Cardiac muscle cell (in vitro differentiated cells and primary cell): ENCODE measurements at regions not wholly inside any gene's neighbourhood (a gene's known extent, or its start where the extent isn't known, plus 50 kb on each side); places are given as distances from the start of the nearest gene placed in this dataset.

ENCODE experiments used
- DNase-seq, 2 donors: peaks; one replicate each; pipeline versions ENCODE4 v3.0.0 to v3.0.0-alpha.2; 2010 to 2017; ENCODE audit warnings: low read depth in 1 of 2, low spot score in 1 of 2
- H3K27ac ChIP-seq: fragments of 200-600 bp; sonication (generic); 2 replicates; pipeline ENCODE4 v1.5.1; 2016
- H3K27me3 ChIP-seq: fragments of 200-600 bp; sonication (generic); 2 replicates; pipeline ENCODE4 v1.6.0; 2016; ENCODE audit warnings: control low read depth
- H3K36me3 ChIP-seq: fragments of 200-600 bp; sonication (generic); 2 replicates; pipeline ENCODE4 v1.5.1; 2016; ENCODE audit warnings: control low read depth
- H3K4me1 ChIP-seq: fragments of 200-600 bp; sonication (generic); 2 replicates; pipeline ENCODE4 v1.8.1; 2017; ENCODE audit warnings: low read depth, mild to moderate bottlenecking, mixed run types
- H3K4me3 ChIP-seq: fragments of 200-600 bp; sonication (generic); 2 replicates; pipeline ENCODE4 v1.5.1; 2016; ENCODE audit warnings: mild to moderate bottlenecking
- H3K9me3 ChIP-seq: fragments of 200-600 bp; sonication (generic); 2 replicates; pipeline ENCODE4 v1.5.1; 2017; ENCODE audit warnings: low read depth, mild to moderate bottlenecking, control low read depth
- CTCF ChIP-seq: IDR thresholded peaks from 2 replicates; pipeline ENCODE4 v1.5.1; 2012; ENCODE audit warnings: low read depth, mild to moderate bottlenecking, low read length

GRCh38 chr3:103112273-103112672 is 677.5 kb downstream of the ZPLD1 start:
- no peaks in the 10 kb centered on the region for H3K9me3 ChIP-seq
- no peak overlapping the region for H3K27ac ChIP-seq
- H3K27me3 ChIP-seq, result no peaks in the 10 kb centered on the region
- H3K4me3 ChIP-seq, result no peak overlapping the region
- TF ChIP-seq CTCF, result no peak
- DNase-seq, result no peak
- no peaks in the 10 kb centered on the region for H3K4me1 ChIP-seq
- H3K36me3 ChIP-seq, result no peaks in the 10 kb centered on the region

- H3K27ac ChIP-seq, result no peak overlapping the region
- no peaks in the 10 kb centered on the region for H3K27me3 ChIP-seq
- no peaks in the 10 kb centered on the region for H3K9me3 ChIP-seq
- H3K4me1 ChIP-seq, result no peaks in the 10 kb centered on the region
- no peak for DNase-seq
- TF ChIP-seq CTCF, result no peak
- H3K36me3 ChIP-seq, result no peaks in the 10 kb centered on the region
- no peak overlapping the region for H3K4me3 ChIP-seq
Observed at GRCh38 chr3:103126115-103126514, 691.3 kb downstream of the ZPLD1 start.

GRCh38 chr3:103127098-103127630 is 692.3 kb downstream of the ZPLD1 start:
- no peak for TF ChIP-seq CTCF
- DNase-seq, result no peak
- no peak overlapping the region for H3K4me3 ChIP-seq

GRCh38 chr3:103127737-103128136 is 692.9 kb downstream of the ZPLD1 start:
- H3K4me3 ChIP-seq, result no peak overlapping the region
- H3K27ac ChIP-seq, result no peak overlapping the region
- no peaks in the 10 kb centered on the region for H3K9me3 ChIP-seq
- no peak for DNase-seq
- TF ChIP-seq CTCF, result no peak
- no peaks in the 10 kb centered on the region for H3K36me3 ChIP-seq
- no peaks in the 10 kb centered on the region for H3K4me1 ChIP-seq
- no peaks in the 10 kb centered on the region for H3K27me3 ChIP-seq

More at GRCh38 chr3:103127098-103127630, 692.3 kb downstream of the ZPLD1 start:
- H3K4me1 ChIP-seq, result no peaks in the 10 kb centered on the region
- H3K9me3 ChIP-seq, result no peaks in the 10 kb centered on the region
- H3K27ac ChIP-seq, result no peak overlapping the region
- no peaks in the 10 kb centered on the region for H3K36me3 ChIP-seq
- H3K27me3 ChIP-seq, result no peaks in the 10 kb centered on the region

- no peaks in the 10 kb centered on the region for H3K27me3 ChIP-seq
- H3K27ac ChIP-seq, result no peak overlapping the region
- no peaks in the 10 kb centered on the region for H3K36me3 ChIP-seq
- no peak for DNase-seq
- no peak overlapping the region for H3K4me3 ChIP-seq
- no peak for TF ChIP-seq CTCF
- H3K9me3 ChIP-seq, result no peaks in the 10 kb centered on the region
- no peaks in the 10 kb centered on the region for H3K4me1 ChIP-seq
Observed at GRCh38 chr3:103134023-103134724, 699.4 kb downstream of the ZPLD1 start.
